ENCODE measurements at regions not wholly inside any gene's neighbourhood (a gene's known extent, or its start where the extent isn't known, plus 50 kb on each side); places are given as distances from the start of the nearest gene placed in this dataset.

DNA sequence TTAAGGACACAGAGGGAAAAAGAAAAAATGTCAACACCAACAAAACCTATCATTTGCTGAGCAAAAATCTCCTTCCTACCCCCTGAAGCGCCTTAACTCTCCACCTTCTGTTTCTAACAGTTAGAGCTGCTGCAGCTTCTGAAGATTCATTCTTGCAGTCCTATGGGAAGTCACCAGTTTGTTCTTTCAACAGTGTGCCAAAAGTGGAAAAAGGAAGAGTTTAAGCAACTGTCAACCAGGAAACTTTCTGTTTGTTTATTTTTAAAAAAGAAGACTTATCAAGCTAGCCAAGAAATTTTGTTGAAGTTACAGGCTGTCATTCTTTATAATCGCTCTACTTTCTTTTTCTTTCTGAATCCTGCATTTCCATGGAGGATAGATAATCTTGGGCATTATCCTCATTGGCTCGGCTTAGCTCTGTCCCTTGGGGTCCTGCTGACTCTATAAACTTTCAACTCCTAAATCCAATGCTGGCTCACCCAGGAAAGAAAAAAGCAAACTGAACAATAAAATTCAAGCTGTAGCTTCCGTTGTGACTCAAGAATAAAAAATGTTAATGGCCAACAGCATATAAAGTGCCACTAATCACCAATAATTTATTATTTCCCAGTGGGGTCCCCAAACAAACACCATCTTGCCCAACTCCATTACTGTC, 172.8 kb upstream of the CITED2 start:
- H3K4me3 ChIP-seq (ENCODE audit: low read length) = no peak overlapping the region
- no peaks in the 10 kb centered on the region for H3K36me3 ChIP-seq (ENCODE audit: insufficient read depth, low read length)
- H3K4me1 ChIP-seq (ENCODE audit: insufficient read depth, low read length) = peaks cover 17% of the 10 kb centered on the region
- no peaks in the 10 kb centered on the region for H3K27me3 ChIP-seq (ENCODE audit: insufficient read depth, low read length)
- no peaks in the 10 kb centered on the region for H3K9me3 ChIP-seq (ENCODE audit: low read length)
- no peak overlapping the region for H2AFZ ChIP-seq (ENCODE audit: low read depth, low read length)

- Histone ChIP-seq H3K36me3 (ENCODE audit: insufficient read depth, low read length) (no peaks in the 10 kb centered on the region), H2AFZ (ENCODE audit: low read depth, low read length) (peak overlapping the region; percentile 71), H3K4me1 (ENCODE audit: insufficient read depth, low read length) (peaks cover 17% of the 10 kb centered on the region), H3K27me3 (ENCODE audit: insufficient read depth, low read length) (no peaks in the 10 kb centered on the region), H3K9me3 (ENCODE audit: low read length) (no peaks in the 10 kb centered on the region), H3K4me3 (ENCODE audit: low read length) (no peak overlapping the region)
Measured at GRCh38 chr6:139546106-139546472, 171.6 kb upstream of the CITED2 start.

DNA sequence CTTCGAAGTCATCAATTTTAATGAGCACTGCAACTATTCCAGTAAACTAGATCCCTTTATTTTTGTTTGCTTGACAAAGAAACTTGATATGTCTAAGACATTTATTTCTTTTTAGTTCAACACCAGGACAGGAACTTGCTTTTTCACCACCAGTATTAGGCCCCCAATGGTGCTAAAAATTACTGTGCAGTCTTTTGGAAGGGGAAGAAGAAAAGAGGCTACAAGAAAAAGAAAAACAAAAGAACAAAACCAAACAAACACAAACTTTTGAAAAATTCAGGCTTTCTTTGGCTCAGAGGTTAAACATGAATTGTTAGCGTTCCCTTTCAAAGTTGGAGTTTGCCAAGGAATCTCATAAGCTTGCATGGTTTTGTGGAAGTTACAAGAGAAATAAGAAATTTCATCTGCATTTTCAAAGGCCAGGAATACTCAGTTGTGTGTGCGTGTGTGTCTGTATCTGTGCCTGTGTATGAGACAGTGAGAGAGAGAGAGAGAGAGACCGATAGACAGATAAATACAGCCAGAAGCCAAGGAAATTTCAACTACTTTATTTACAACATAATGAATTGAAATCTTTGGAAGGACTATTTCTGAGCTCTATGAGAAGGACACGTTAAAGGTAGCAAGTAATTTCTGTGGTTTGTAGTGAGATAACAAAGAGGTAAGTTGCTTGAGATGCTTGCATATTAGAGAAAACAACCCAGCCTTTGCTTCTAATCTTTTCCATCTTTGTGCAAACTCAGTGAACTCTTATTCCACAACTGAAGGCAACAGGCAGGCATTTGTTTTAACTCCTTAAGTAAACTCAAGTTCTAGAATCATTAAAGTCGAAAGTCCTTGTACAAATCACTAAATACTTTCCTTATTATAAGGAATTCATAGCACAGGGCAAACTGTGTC, 171.0 kb upstream of the CITED2 start:
- peaks cover 17% of the 10 kb centered on the region for H3K4me1 ChIP-seq (ENCODE audit: insufficient read depth, low read length)
- H3K27me3 ChIP-seq (ENCODE audit: insufficient read depth, low read length) = no peaks in the 10 kb centered on the region
- H3K4me3 ChIP-seq (ENCODE audit: low read length) = no peak overlapping the region
- H3K36me3 ChIP-seq (ENCODE audit: insufficient read depth, low read length) = no peaks in the 10 kb centered on the region
- peak overlapping the region; percentile 71 for H2AFZ ChIP-seq (ENCODE audit: low read depth, low read length)
- H3K9me3 ChIP-seq (ENCODE audit: low read length) = no peaks in the 10 kb centered on the region

GRCh38 chr6:139544701-139545057, 170.2 kb upstream of the CITED2 start:
- peaks cover 17% of the 10 kb centered on the region for H3K4me1 ChIP-seq (ENCODE audit: insufficient read depth, low read length)
- no peaks in the 10 kb centered on the region for H3K27me3 ChIP-seq (ENCODE audit: insufficient read depth, low read length)
- no peak overlapping the region for H2AFZ ChIP-seq (ENCODE audit: low read depth, low read length)
- H3K4me3 ChIP-seq (ENCODE audit: low read length) = no peak overlapping the region
- H3K36me3 ChIP-seq (ENCODE audit: insufficient read depth, low read length) = no peaks in the 10 kb centered on the region
- H3K9me3 ChIP-seq (ENCODE audit: low read length) = no peaks in the 10 kb centered on the region

GRCh38 chr6:139542351-139542750, 167.9 kb upstream of the CITED2 start:
- Histone ChIP-seq H3K9me3 (ENCODE audit: low read length) (no peaks in the 10 kb centered on the region), H3K4me3 (ENCODE audit: low read length) (no peak overlapping the region), H3K36me3 (ENCODE audit: insufficient read depth, low read length) (no peaks in the 10 kb centered on the region), H3K4me1 (ENCODE audit: insufficient read depth, low read length) (peaks cover 17% of the 10 kb centered on the region), H2AFZ (ENCODE audit: low read depth, low read length) (no peak overlapping the region), H3K27me3 (ENCODE audit: insufficient read depth, low read length) (no peaks in the 10 kb centered on the region)

- no peaks in the 10 kb centered on the region for H3K27me3 ChIP-seq (ENCODE audit: insufficient read depth, low read length)
- H3K4me1 ChIP-seq (ENCODE audit: insufficient read depth, low read length) = peaks cover 12% of the 10 kb centered on the region
- peaks cover 1% of the 10 kb centered on the region for H3K9me3 ChIP-seq (ENCODE audit: low read length)
- H3K4me3 ChIP-seq (ENCODE audit: low read length) = no peak overlapping the region
- H3K36me3 ChIP-seq (ENCODE audit: insufficient read depth, low read length) = no peaks in the 10 kb centered on the region
- H2AFZ ChIP-seq (ENCODE audit: low read depth, low read length) = no peak overlapping the region
Measured at GRCh38 chr6:139540894-139541293, 166.4 kb upstream of the CITED2 start.

- peaks cover 1% of the 10 kb centered on the region for H3K9me3 ChIP-seq (ENCODE audit: low read length)
- peaks cover 5% of the 10 kb centered on the region for H3K4me1 ChIP-seq (ENCODE audit: insufficient read depth, low read length)
- no peak overlapping the region for H3K4me3 ChIP-seq (ENCODE audit: low read length)
Measured at GRCh38 chr6:139540276-139540675, 165.8 kb upstream of the CITED2 start.

GRCh38 chr6:139539852-139540251, 165.4 kb upstream of the CITED2 start:
- Histone ChIP-seq H3K4me1 (ENCODE audit: insufficient read depth, low read length) (peaks cover 1% of the 10 kb centered on the region), H2AFZ (ENCODE audit: low read depth, low read length) (no peak overlapping the region), H3K36me3 (ENCODE audit: insufficient read depth, low read length) (no peaks in the 10 kb centered on the region), H3K9me3 (ENCODE audit: low read length) (peaks cover 1% of the 10 kb centered on the region), H3K27me3 (ENCODE audit: insufficient read depth, low read length) (no peaks in the 10 kb centered on the region), H3K4me3 (ENCODE audit: low read length) (no peak overlapping the region)

More at GRCh38 chr6:139540276-139540675, 165.8 kb upstream of the CITED2 start:
- H2AFZ ChIP-seq (ENCODE audit: low read depth, low read length) = no peak overlapping the region
- H3K36me3 ChIP-seq (ENCODE audit: insufficient read depth, low read length) = no peaks in the 10 kb centered on the region
- H3K27me3 ChIP-seq (ENCODE audit: insufficient read depth, low read length) = no peaks in the 10 kb centered on the region

DNA sequence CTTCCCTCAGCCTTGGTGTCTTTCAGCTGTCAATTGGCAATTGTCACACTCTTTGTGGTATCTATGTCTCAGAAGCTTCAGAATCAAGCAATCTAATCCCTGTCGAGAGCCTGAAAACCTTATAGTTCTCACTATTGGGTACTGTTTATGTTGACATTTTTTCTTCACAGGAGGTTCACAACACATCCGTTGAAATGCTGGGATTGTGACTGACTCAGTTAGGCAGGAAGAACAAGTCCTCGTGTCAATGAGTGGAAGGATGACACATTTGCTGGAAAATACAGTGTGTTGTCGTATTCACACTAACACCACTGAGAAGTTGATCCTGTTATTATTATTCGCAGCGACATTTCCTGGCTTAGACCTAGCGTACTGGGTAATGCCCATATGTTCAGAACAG, 163.9 kb upstream of the CITED2 start:
- Histone ChIP-seq H3K4me1 (ENCODE audit: insufficient read depth, low read length) (no peaks in the 10 kb centered on the region), H3K4me3 (ENCODE audit: low read length) (no peak overlapping the region), H3K9me3 (ENCODE audit: low read length) (peaks cover 1% of the 10 kb centered on the region), H3K36me3 (ENCODE audit: insufficient read depth, low read length) (no peaks in the 10 kb centered on the region), H2AFZ (ENCODE audit: low read depth, low read length) (no peak overlapping the region), H3K27me3 (ENCODE audit: insufficient read depth, low read length) (no peaks in the 10 kb centered on the region)

DNA sequence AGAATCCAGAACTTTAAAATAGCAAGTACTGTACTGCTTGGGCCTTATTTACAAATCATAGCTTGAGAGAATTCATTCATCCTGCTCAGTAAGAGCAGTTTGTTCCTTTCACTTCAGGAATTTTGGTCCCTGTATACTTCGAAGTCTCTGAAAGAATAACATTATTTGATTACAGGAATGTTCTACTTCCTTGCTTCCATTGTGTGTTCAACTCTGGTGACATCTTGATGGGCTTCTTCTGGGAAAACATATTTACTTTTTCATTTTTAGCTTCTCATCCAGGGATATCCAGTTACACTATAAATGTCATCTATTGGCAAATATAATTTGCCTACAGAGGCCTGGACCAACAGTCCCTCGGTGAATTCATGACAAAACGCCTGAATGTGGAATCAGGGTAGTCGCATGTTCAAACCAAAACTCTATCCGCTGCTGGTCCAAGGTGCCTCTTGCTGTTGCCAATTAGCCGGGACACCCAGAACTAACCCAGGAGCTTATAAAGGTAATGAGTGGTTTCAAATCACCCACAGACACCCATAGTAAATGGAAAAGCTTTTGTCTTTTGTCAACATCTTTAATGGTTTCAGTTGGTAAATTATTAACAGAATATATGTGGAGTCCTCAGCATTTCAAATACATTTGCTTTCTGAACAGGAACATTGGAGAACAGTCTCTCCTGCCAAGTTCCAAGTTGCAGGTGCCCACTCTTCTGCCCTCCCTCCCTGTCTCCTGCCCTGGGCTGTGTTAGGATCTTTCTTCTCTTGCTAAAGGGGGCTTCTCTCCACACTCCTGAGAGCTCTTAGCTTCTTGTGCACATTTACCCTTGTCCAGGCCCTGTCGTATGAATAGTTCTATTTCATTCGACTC, 162.5 kb upstream of the CITED2 start:
- H3K4me1 ChIP-seq (ENCODE audit: insufficient read depth, low read length) = no peaks in the 10 kb centered on the region
- H2AFZ ChIP-seq (ENCODE audit: low read depth, low read length) = no peak overlapping the region
- H3K36me3 ChIP-seq (ENCODE audit: insufficient read depth, low read length) = no peaks in the 10 kb centered on the region
- peaks cover 1% of the 10 kb centered on the region for H3K9me3 ChIP-seq (ENCODE audit: low read length)
- H3K4me3 ChIP-seq (ENCODE audit: low read length) = no peak overlapping the region
- no peaks in the 10 kb centered on the region for H3K27me3 ChIP-seq (ENCODE audit: insufficient read depth, low read length)

DNA sequence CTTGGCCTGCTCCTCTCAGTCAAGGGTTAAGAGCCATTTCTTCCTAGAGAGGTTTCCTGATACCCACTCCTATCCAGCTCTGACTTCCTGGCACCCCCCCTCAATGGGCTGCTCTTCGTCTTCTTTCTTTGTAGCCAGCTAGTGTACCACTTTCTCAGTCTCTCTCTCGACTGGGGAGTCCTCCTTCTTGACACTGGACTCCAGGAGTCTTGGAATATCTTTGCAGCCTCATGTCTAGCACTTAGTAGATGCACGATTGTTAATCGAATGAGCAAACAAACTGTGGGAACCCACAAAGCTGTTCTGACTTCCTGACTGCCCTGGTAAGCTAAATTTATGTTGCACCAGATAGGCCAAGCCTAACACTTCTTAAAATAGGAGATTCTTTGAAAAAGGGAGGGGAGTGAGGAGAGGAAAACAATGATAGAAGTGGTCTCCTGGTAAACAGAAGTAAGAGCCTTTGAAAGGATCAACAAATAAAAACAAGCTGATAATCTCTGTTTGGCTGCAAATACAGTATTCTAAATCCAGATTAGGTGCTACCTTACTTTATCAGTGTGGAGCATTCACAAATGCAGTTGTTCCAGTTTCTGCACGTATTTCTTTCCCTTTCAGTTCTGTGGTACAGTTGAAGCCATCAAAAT, 160.1 kb upstream of the CITED2 start:
- Histone ChIP-seq H2AFZ (ENCODE audit: low read depth, low read length) (no peak overlapping the region), H3K27me3 (ENCODE audit: insufficient read depth, low read length) (no peaks in the 10 kb centered on the region), H3K36me3 (ENCODE audit: insufficient read depth, low read length) (no peaks in the 10 kb centered on the region), H3K4me1 (ENCODE audit: insufficient read depth, low read length) (peaks cover 5% of the 10 kb centered on the region), H3K9me3 (ENCODE audit: low read length) (peaks cover 1% of the 10 kb centered on the region), H3K4me3 (ENCODE audit: low read length) (no peak overlapping the region)

- Histone ChIP-seq H3K36me3 (ENCODE audit: insufficient read depth, low read length) (no peaks in the 10 kb centered on the region), H3K27me3 (ENCODE audit: insufficient read depth, low read length) (no peaks in the 10 kb centered on the region), H3K4me3 (ENCODE audit: low read length) (no peak overlapping the region), H3K4me1 (ENCODE audit: insufficient read depth, low read length) (peaks cover 5% of the 10 kb centered on the region), H3K9me3 (ENCODE audit: low read length) (peaks cover 1% of the 10 kb centered on the region), H2AFZ (ENCODE audit: low read depth, low read length) (peak overlapping the region; percentile 65)
Measured at GRCh38 chr6:139533573-139534471, 159.4 kb upstream of the CITED2 start.

All from neuron (in vitro differentiated cells).